Fibroblast of pulmonary artery (primary cell): ENCODE measurements at regions not wholly inside any gene's neighbourhood (a gene's known extent, or its start where the extent isn't known, plus 50 kb on each side); places are given as distances from the start of the nearest gene placed in this dataset.

Source experiments
- DNase-seq: peaks from one replicate; pipeline ENCODE4 v3.0.0-alpha.2; 2010; ENCODE audit warnings: low read depth
- H3K4me3 ChIP-seq: replicated peaks from 2 replicates; pipeline ENCODE4 v1.5.1; 2011; ENCODE audit warnings: low read depth, mild to moderate bottlenecking, control low read depth, low read length, moderate library complexity
- CTCF ChIP-seq: IDR thresholded peaks from 2 replicates; pipeline ENCODE4 v1.5.1; 2011; ENCODE audit warnings: mild to moderate bottlenecking, control low read depth, low read length, inconsistent platforms; ENCODE audit errors: missing control alignments

GRCh38 chr3:18044971-18045880 lies 302.8 kb upstream of the TBC1D5 start:
- TF ChIP-seq CTCF, result no peak
- DNase-seq, result no peak

GRCh38 chr3:18044191-18044590 lies 301.8 kb upstream of the TBC1D5 start:
- no peak overlapping the region for H3K4me3 ChIP-seq
- TF ChIP-seq CTCF, result no peak
- DNase-seq, result no peak

More at GRCh38 chr3:18044971-18045880, 302.8 kb upstream of the TBC1D5 start:
- no peak overlapping the region for H3K4me3 ChIP-seq

- DNase-seq, result no peak
- TF ChIP-seq CTCF, result no peak
Observed at GRCh38 chr3:18036450-18036815, 294.0 kb upstream of the TBC1D5 start.

GRCh38 chr3:18035641-18036449 lies 293.4 kb upstream of the TBC1D5 start:
- no peak overlapping the region for H3K4me3 ChIP-seq
- no peak for TF ChIP-seq CTCF
- no peak for DNase-seq

More at GRCh38 chr3:18036450-18036815, 294.0 kb upstream of the TBC1D5 start:
- no peak overlapping the region for H3K4me3 ChIP-seq

GRCh38 chr3:18033581-18034108 lies 291.2 kb upstream of the TBC1D5 start:
- DNase-seq, result no peak
- H3K4me3 ChIP-seq, result no peak overlapping the region
- no peak for TF ChIP-seq CTCF

GRCh38 chr3:18030371-18030870 lies 288.0 kb upstream of the TBC1D5 start:
- no peak for TF ChIP-seq CTCF
- H3K4me3 ChIP-seq, result no peak overlapping the region
- no peak for DNase-seq
